HuH-7 (cell line): ENCODE measurements at regions not wholly inside any gene's neighbourhood (a gene's known extent, or its start where the extent isn't known, plus 50 kb on each side); places are given as distances from the start of the nearest gene placed in this dataset.
"Not testable (repeated sequence)": the region's sequence is repeated elsewhere in the genome, so short reads cannot be mapped to it uniquely, and the experiment has no call there.

Experiments
- DNase-seq: peaks from one replicate; pipeline ENCODE4 v3.0.0; 2011; ENCODE audit warnings: low spot score

DNA sequence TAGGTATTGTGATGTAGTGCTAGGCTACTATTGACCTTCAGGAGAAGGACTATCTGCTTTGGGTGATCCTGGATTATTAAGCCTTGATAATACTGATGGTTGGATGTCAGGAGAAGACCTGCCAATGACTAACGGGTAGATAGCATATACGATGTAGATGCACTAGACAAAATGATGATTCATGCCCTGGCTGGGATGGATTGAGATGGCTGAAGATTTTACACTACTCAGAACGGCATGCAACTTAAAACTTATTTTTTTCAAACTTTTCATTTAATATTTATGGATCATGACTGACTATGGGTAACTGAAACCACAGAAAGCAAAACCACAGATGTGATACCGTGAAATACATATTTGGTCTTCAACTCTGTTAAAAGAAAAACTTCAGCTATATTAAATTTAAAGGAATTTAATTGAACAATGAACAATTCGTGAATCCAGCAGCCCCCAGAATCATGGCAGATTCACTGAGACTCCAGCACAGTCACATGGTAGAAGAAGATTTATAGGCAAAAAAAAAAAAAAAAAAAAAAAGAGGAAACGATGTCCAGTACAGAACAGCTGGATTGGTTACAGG, 124.6 kb upstream of the CDK13 start:
- no peak for DNase-seq

DNA sequence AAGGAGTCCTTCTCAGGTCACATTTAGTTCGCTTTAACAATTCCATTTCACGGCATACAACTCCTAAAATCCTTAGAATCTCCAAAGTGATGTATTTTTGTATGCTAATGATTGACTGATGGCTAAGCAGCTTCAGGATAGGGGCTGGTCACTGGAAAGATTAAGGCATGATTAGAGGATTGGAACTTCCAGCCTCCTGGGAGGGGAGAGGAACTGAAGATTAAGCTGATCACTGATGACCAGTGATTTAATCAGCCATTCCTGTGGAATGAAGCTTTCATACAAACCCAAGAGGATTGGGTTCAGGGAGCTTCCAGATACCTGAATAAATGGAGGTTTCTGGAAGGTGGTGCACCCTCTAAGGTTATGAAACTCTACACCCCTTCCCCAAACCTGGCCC, 123.9 kb upstream of the CDK13 start:
- DNase-seq = no peak

DNA sequence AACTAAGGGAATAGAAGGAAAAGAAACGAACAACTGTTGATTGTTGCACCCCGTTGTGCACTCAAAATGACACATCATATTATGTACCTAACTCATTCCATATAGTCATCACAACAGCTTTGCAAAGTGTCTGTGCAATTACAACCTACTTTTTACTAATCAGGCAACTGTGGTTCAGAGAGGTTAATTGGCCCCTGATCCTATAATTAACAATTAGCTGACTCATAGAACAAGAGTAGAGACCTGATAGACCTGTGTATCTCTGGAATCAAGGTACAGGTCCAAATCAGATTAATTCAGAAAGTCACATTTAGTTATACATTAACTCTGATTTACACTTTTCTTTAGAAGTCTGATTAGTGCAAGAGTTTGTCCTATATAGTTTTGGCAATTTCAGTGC, 122.5 kb upstream of the CDK13 start:
- DNase-seq = no peak

DNA sequence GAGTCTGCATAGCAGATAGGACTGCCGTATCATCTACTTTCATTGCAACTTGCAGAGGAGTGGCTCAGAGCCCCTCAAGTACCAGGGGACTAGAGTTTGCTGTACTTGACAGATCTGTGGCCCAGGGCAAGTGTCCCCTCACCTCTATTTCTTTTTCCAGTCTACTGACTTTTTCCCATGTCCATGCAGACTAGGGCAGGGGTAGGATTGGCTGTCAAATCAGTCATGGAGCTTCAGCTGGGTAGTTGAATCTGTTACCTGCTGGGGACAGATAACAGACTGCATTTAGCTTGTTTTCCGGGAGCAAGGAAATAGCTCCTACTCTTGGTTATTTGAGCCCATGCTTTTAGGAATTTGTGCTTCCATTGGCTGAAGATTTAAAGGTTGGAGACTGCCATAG, 121.0 kb upstream of the CDK13 start:
- no peak for DNase-seq

DNA sequence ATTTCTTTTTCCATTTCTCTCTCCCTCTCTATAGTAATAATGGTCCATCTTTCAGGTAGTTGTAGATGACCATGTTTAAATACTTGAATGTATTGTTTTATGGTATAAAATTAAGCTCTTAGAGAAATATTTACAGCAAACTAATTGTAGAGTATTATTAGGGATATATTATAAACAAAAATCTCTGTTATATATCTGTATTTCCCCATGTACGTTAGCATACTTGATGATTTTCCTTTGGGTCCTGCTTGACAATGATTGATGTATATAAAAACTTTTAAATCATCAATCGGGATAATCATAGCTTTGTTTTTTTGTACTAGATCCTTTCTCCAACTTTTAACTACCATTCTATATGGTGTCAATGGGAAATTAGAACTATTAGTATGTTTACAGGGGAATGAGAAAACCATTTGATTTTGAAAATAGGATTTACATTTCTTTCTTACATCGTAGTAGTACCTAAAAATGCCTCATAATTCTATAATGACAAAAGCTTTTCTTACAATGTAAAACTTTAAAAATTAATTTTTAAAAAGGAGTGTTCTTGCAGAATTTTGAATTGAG, 117.5 kb upstream of the CDK13 start:
- no peak for DNase-seq

- DNase-seq = peak; percentile 37
These were observed 116.8 kb upstream of the CDK13 start for GRCh38 chr7:39833180-39833799.

- DNase-seq = not testable (repeated sequence)
These were observed 116.0 kb upstream of the CDK13 start for GRCh38 chr7:39833865-39834634.

GRCh38 chr7:39838326-39838725, 111.7 kb upstream of the CDK13 start:
- DNase-seq = no peak

DNA sequence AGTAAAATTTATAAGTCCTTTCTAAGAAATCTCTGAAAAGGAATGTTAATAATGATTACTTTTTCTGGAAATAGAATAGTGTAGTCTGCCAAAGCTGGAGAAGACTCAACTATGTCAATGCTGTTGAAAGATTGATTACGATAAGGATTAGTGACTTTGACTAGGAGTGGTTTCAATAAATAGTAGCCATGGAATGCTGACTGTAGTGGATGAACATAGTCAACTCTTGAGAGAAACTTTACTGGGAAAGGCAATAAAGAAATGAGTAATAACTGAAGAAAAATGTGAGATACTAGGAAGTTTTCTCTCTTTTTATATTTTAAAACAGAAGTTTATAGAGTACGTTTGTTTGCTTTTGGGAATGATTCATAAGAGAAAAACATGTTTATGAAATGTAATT, 105.0 kb upstream of the CDK13 start:
- no peak for DNase-seq

DNA sequence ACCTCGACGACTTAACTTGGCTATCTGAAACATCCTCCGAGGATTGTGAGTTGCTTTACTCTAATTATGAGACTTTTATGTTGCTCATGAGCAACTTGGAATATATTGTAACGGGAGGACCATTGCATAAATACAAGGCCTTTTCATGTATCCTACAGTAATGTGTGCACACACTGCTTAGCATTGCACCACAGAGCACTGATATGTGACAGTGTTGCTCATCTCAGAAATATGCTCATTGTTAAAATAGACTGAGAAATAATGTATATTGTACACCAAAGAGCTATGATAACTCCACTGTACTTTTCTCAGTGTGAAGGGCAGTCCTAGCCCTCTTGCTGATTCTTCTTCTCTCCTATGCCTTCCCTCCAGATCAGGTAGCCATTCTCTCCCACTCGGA, 102.8 kb upstream of the CDK13 start:
- no peak for DNase-seq

DNA sequence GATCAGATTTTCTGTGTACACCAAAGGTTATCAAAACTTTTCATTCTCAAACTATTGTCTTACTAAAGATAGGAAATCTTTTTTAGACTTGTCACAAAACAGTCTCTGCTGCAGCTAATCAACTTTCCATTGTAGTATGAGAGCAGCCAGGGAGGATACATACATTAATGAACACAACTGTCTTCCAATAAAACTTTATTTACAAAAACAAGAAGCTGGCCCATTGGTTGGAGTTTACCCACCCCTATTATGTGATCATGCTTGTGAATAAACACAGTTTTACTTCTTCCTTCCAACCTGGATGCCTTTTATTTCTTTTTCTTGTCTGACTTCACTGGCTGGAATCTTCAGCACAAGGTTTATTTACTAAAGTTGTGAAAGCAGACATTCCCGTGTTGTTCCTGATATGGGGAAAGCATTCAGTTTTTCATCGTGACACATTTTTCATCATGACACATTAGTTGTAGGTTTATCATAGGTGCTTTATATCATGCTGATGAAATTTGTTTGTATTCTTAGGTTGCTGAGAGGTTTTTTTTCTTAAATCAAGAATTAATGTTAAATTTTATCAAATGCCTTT, 98.5 kb upstream of the CDK13 start:
- DNase-seq = no peak

GRCh38 chr7:39854616-39855324, 95.3 kb upstream of the CDK13 start:
- DNase-seq = not testable (repeated sequence)

GRCh38 chr7:39855325-39855674, 94.8 kb upstream of the CDK13 start:
- no peak for DNase-seq

DNA sequence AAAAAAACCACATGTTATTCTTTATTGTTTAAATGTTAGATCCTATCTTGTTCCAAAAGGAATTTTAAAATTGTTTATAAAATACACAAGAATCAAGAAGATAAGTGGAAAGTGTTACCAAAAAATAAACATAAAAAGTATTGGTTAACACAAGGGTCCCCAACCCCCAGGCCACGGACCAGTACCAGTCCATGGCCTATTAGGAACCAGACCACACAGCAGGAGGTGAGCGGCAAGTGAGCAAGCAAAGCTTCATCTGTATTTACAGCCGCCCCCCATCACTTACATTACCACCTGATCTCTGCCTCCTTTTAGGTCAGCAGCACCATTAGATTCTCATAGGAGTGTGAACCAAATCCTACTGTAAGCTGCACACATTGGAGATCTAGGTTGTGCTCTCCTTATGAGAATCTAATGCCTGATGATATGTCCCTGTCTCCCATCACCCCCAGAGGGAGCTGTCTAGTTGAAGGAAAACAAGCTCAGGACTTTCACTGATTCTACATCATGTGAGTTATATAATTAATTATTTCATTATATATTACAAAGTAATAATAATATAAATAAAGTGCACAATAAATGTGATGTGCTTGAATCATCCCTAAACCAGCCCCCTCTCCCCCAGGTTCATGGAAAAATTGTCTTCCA, 86.3 kb upstream of the CDK13 start:
- DNase-seq = not testable (repeated sequence)

GRCh38 chr7:39869888-39870522, 80.1 kb upstream of the CDK13 start:
- not testable (repeated sequence) for DNase-seq

DNA sequence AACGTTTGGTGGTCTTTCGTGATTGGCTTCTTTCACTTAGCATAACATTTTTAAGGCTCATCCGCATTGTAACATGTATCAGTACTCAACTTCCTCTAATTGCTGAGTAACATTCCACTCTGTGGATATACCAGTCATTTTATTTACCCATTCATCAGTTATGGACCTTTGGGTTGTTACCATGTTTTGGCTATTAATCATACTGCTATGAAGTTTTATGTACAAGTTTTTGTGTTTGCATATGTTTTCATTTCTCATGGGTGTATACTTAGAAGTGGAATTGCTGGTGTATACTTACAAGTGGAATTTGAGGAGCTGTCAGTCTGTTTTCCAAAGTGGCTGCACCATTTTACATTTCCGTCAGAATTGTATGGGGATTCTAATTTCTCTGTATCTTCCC, 78.4 kb upstream of the CDK13 start:
- DNase-seq = not testable (repeated sequence)

DNA sequence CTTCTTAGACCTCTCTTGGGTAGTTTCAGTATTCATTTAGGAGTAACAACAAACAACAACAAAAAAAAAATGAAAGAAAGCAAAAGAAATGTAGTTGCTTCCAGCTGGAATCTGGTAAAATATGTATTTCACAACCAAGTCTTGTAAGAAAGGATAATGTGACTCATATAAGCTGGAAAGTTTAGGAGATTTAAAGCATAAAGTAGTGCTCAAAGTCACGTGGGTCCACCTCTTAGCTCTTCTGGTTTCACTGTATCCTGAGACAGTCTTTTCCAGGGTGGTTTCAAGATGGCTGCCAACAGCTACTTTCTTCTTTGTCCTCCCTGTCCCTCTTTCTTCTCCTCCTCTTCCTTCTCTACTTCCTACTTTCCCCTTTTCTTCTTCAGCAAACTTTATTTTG, 69.5 kb upstream of the CDK13 start:
- no peak for DNase-seq

GRCh38 chr7:39882148-39882784, 67.8 kb upstream of the CDK13 start:
- DNase-seq = no peak

DNA sequence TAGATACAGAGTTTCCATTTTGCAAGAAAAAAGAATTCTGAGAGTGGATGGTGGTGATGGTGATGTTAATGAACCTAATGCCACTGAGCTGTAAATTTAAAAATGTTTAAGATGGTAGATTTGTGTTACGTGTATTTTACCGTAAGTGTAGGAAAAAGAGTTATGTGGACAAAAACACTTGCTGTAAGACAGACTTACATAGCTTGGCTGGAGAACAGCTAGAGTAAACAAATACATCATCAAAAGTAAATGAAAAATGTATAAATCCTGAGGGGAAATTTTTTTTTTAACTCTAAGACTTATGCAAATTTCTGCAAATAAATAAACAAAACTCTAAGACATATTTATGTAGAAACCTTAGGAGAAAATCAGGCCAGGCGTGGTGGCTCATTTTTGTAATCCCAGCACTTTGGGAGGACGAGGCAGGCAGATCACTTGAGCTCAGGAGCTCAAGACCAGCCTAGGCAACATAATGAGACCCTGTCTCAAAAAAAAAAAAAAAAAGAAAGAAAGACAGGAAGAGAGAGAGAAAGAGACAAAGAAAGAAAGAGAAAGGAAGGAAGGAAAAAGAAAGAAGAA, 66.2 kb upstream of the CDK13 start:
- DNase-seq = no peak

- no peak for DNase-seq
These were observed 61.7 kb upstream of the CDK13 start for GRCh38 chr7:39888171-39888853.
